Gastroesophageal sphincter (tissue), 3 donors: ENCODE measurements at regions not wholly inside any gene's neighbourhood (a gene's known extent, or its start where the extent isn't known, plus 50 kb on each side); places are given as distances from the start of the nearest gene placed in this dataset.

Experiments
- CTCF ChIP-seq, 4 experiments: fragments of 200-600 bp in 2 of 4; fragments of 450-650 bp in 2 of 4; sonication (generic) in 1 of 4; IDR thresholded peaks; one replicate each; pipeline ENCODE4 v1.5.1; 2017 to 2019; ENCODE audit warnings: antibody characterized with exemption in 4 of 4, mild to moderate bottlenecking in 2 of 4, moderate library complexity in 2 of 4
- EP300 ChIP-seq: sonication (generic); formaldehyde crosslinking; IDR thresholded peaks from one replicate; pipeline ENCODE4 v1.6.1; 2017; ENCODE audit warnings: antibody characterized with exemption, mild to moderate bottlenecking
- POLR2A ChIP-seq, 2 donors: fragments of 450-650 bp; IDR thresholded peaks; one replicate each; pipeline ENCODE4 v1.6.1; 2017; ENCODE audit warnings: antibody characterized with exemption in 2 of 2, mild to moderate bottlenecking in 2 of 2, moderate library complexity in 1 of 2

GRCh38 chr4:162943263-162943662, 223.4 kb downstream of the NAF1 start:
- TF ChIP-seq POLR2A (IDR thresholded peaks at IDR 0.05) (no peak), CTCF (IDR thresholded peaks at IDR 0.05) (no peak), EP300 (no peak)
